ENCODE measurements at regions not wholly inside any gene's neighbourhood (a gene's known extent, or its start where the extent isn't known, plus 50 kb on each side); places are given as distances from the start of the nearest gene placed in this dataset.

DNA sequence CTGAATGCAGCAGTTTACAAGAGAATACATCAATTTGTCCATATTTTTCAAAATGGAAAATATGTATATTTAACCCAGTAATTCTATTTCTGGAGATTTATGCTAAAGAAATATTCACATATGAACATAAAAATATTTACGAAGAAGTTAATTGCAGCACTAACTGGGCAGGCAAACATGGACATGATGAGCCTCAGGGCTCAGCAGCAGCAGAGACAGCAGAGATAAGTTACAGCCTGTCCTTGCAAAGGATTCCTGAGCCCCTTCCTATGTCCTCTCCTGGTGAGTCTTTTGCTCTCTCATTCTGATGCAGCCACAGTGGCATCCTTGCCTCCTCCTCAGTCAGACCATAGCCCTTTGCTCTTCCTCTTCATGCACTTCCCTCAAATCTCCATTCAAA is 680.6 kb upstream of the CPEB2 start:
- TF ChIP-seq RBAK (tag by site-specific recombination; IDR thresholded peaks at IDR 0.05) (no peak), YY1 (tag by site-specific recombination; IDR thresholded peaks at IDR 0.05) (no peak), ZNF664 (tag by site-specific recombination; IDR thresholded peaks at IDR 0.05) (no peak), MYNN (tag by site-specific recombination; IDR thresholded peaks at IDR 0.05; ENCODE audit: borderline replicate concordance) (no peak), ZNF24 (tag by site-specific recombination; IDR thresholded peaks at IDR 0.05) (no peak)
- TF ChIP-seq, protein P1, sequence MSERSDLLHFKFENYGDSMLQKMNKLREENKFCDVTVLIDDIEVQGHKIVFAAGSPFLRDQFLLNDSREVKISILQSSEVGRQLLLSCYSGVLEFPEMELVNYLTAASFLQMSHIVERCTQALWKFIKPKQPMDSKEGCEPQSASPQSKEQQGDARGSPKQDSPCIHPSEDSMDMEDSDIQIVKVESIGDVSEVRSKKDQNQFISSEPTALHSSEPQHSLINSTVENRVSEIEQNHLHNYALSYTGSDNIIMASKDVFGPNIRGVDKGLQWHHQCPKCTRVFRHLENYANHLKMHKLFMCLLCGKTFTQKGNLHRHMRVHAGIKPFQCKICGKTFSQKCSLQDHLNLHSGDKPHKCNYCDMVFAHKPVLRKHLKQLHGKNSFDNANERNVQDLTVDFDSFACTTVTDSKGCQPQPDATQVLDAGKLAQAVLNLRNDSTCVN (tag by site-specific recombination; optimal IDR thresholded peaks at IDR 0.05) = no peak
- TF ChIP-seq, protein P2, sequence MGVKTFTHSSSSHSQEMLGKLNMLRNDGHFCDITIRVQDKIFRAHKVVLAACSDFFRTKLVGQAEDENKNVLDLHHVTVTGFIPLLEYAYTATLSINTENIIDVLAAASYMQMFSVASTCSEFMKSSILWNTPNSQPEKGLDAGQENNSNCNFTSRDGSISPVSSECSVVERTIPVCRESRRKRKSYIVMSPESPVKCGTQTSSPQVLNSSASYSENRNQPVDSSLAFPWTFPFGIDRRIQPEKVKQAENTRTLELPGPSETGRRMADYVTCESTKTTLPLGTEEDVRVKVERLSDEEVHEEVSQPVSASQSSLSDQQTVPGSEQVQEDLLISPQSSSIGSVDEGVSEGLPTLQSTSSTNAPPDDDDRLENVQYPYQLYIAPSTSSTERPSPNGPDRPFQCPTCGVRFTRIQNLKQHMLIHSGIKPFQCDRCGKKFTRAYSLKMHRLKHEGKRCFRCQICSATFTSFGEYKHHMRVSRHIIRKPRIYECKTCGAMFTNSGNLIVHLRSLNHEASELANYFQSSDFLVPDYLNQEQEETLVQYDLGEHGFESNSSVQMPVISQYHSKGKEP (tag by site-specific recombination; IDR thresholded peaks at IDR 0.05) = no peak
- TF ChIP-seq, protein P3, sequence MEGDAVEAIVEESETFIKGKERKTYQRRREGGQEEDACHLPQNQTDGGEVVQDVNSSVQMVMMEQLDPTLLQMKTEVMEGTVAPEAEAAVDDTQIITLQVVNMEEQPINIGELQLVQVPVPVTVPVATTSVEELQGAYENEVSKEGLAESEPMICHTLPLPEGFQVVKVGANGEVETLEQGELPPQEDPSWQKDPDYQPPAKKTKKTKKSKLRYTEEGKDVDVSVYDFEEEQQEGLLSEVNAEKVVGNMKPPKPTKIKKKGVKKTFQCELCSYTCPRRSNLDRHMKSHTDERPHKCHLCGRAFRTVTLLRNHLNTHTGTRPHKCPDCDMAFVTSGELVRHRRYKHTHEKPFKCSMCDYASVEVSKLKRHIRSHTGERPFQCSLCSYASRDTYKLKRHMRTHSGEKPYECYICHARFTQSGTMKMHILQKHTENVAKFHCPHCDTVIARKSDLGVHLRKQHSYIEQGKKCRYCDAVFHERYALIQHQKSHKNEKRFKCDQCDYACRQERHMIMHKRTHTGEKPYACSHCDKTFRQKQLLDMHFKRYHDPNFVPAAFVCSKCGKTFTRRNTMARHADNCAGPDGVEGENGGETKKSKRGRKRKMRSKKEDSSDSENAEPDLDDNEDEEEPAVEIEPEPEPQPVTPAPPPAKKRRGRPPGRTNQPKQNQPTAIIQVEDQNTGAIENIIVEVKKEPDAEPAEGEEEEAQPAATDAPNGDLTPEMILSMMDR (tag by site-specific recombination; IDR thresholded peaks at IDR 0.05) = no peak
- TF ChIP-seq, protein P4, sequence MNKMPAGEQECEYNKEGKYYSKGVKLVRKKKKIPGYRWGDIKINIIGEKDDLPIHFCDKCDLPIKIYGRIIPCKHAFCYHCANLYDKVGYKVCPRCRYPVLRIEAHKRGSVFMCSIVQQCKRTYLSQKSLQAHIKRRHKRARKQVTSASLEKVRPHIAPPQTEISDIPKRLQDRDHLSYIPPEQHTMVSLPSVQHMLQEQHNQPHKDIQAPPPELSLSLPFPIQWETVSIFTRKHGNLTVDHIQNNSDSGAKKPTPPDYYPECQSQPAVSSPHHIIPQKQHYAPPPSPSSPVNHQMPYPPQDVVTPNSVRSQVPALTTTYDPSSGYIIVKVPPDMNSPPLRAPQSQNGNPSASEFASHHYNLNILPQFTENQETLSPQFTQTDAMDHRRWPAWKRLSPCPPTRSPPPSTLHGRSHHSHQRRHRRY (tag by site-specific recombination; IDR thresholded peaks at IDR 0.05) = no peak

Measured in HEK293 (cell line).